Testis (tissue), 2 donors: ENCODE measurements at regions not wholly inside any gene's neighbourhood (a gene's known extent, or its start where the extent isn't known, plus 50 kb on each side); places are given as distances from the start of the nearest gene placed in this dataset.

Experiments
- DNase-seq: peaks from one replicate; pipeline ENCODE4 v3.0.0-alpha.2; 2019
- H3K27ac ChIP-seq, 2 donors: fragments of 200-600 bp; sonication (generic); one replicate each; pipeline ENCODE4 v1.5.1; 2019
- H3K27me3 ChIP-seq: fragments of 200-600 bp; sonication (generic); one replicate; pipeline ENCODE4 v1.5.1; 2019
- H3K36me3 ChIP-seq: fragments of 200-600 bp; sonication (generic); one replicate; pipeline ENCODE4 v1.5.1; 2017; ENCODE audit warnings: low read depth; ENCODE audit errors: missing control alignments
- H3K4me1 ChIP-seq: fragments of 200-600 bp; sonication (generic); one replicate; pipeline ENCODE4 v1.5.1; 2019
- H3K4me3 ChIP-seq, 2 donors: fragments of 200-600 bp; sonication (generic); one replicate each; pipeline ENCODE4 v1.5.1; 2017 to 2019
- H3K9me3 ChIP-seq: fragments of 200-600 bp; sonication (generic); one replicate; pipeline ENCODE4 v1.5.1; 2017
- CTCF ChIP-seq, 3 experiments: fragments of 450-650 bp in 2 of 3; fragments of 200-600 bp in 1 of 3; sonication (generic) in 1 of 3; IDR thresholded peaks; one replicate each; pipeline ENCODE4 v1.5.1; 2016 to 2019; ENCODE audit warnings: antibody characterized with exemption in 3 of 3, mild to moderate bottlenecking in 2 of 3, moderate library complexity in 1 of 3
- POLR2A ChIP-seq: fragments of 450-650 bp; IDR thresholded peaks from one replicate; pipeline ENCODE4 v1.6.1; 2017; ENCODE audit warnings: antibody characterized with exemption, mild to moderate bottlenecking, moderate library complexity
- WGBS, 2 donors: methylation state at CpG; one replicate each; pipeline ENCODE4 v1.1.5; 2018; 5-methylcytosine and 5-hydroxymethylcytosine counted together
- intact Hi-C: fragments of 100-400 bp; cut with DNase I; formaldehyde crosslinking; loops from one replicate; pipeline ENCODE4 v1.15.1; 2023; ENCODE audit warnings: low total_unique reads

- no peak overlapping the region for H3K4me3 ChIP-seq
- WGBS, 2 donors = 77% methylated on average over 3 of the region's 3 CpGs
- DNase-seq = no peak
Measured at GRCh38 chrX:43373032-43373431, 283.1 kb upstream of the MAOA start.

GRCh38 chrX:43375136-43375535, 281.0 kb upstream of the MAOA start:
- no peak overlapping the region for H3K27ac ChIP-seq

More at GRCh38 chrX:43373032-43373431, 283.1 kb upstream of the MAOA start:
- Histone ChIP-seq H3K4me1 (no peaks in the 10 kb centered on the region), H3K9me3 (no peaks in the 10 kb centered on the region), H3K36me3 (no peaks in the 10 kb centered on the region), H3K27ac (no peak overlapping the region), H3K27me3 (no peaks in the 10 kb centered on the region)
- no peak for TF ChIP-seq POLR2A
- no peak for TF ChIP-seq CTCF (IDR thresholded peaks at IDR 0.05)
- intact Hi-C loops = no loop called here

GRCh38 chrX:43380704-43381103, 275.4 kb upstream of the MAOA start:
- 92 to 100% methylated on average over 1 to 6 of the region's 6 CpGs for WGBS, 2 donors
- H3K27me3 ChIP-seq = no peaks in the 10 kb centered on the region

More at GRCh38 chrX:43375136-43375535, 281.0 kb upstream of the MAOA start:
- Histone ChIP-seq H3K9me3 (no peaks in the 10 kb centered on the region), H3K36me3 (no peaks in the 10 kb centered on the region), H3K27me3 (no peaks in the 10 kb centered on the region), H3K4me3 (no peak overlapping the region), H3K4me1 (no peaks in the 10 kb centered on the region)
- 61 to 77% methylated on average over 2 to 3 of the region's 3 CpGs for WGBS, 2 donors
- TF ChIP-seq CTCF (IDR thresholded peaks at IDR 0.05) = no peak
- no peak for TF ChIP-seq POLR2A
- intact Hi-C loops = no loop called here
- no peak for DNase-seq

GRCh38 chrX:43386875-43387274, 269.2 kb upstream of the MAOA start:
- Histone ChIP-seq H3K9me3 (no peaks in the 10 kb centered on the region), H3K4me3 (no peak overlapping the region), H3K27ac (no peak overlapping the region), H3K36me3 (no peaks in the 10 kb centered on the region), H3K4me1 (no peaks in the 10 kb centered on the region), H3K27me3 (no peaks in the 10 kb centered on the region)
- TF ChIP-seq POLR2A (no peak), CTCF (IDR thresholded peaks at IDR 0.05) (no peak)
- intact Hi-C loops = no loop called here
- DNase-seq = peak; percentile 14
- WGBS, 2 donors = 50% methylated on average over 1 of the region's 1 CpG; no CpG with 5 or more reads in 1 of the 2 donors

More at GRCh38 chrX:43380704-43381103, 275.4 kb upstream of the MAOA start:
- Histone ChIP-seq H3K4me1 (no peaks in the 10 kb centered on the region), H3K9me3 (no peaks in the 10 kb centered on the region), H3K27ac (no peak overlapping the region), H3K36me3 (no peaks in the 10 kb centered on the region), H3K4me3 (no peak overlapping the region)
- no peak for TF ChIP-seq POLR2A
- no peak for TF ChIP-seq CTCF (IDR thresholded peaks at IDR 0.05)
- no peak for DNase-seq
- intact Hi-C loops = no loop called here

- H3K36me3 ChIP-seq = no peaks in the 10 kb centered on the region
- no peaks in the 10 kb centered on the region for H3K27me3 ChIP-seq
- DNase-seq = no peak
- H3K4me3 ChIP-seq = no peak overlapping the region
- no peak overlapping the region for H3K27ac ChIP-seq
- TF ChIP-seq POLR2A = no peak
- no peak for TF ChIP-seq CTCF (IDR thresholded peaks at IDR 0.05)
- no peaks in the 10 kb centered on the region for H3K4me1 ChIP-seq
- 58 to 65% methylated on average over 1 of the region's 1 CpG for WGBS, 2 donors
- no peaks in the 10 kb centered on the region for H3K9me3 ChIP-seq
- intact Hi-C loops = no loop called here
Measured at GRCh38 chrX:43405191-43405590, 250.9 kb upstream of the MAOA start.
